Heart left ventricle (tissue), 13 donors: ENCODE measurements at regions not wholly inside any gene's neighbourhood (a gene's known extent, or its start where the extent isn't known, plus 50 kb on each side); places are given as distances from the start of the nearest gene placed in this dataset.

Source experiments
- POLR2A ChIP-seq, 2 donors: fragments of 450-650 bp; IDR thresholded peaks; one replicate each; pipeline ENCODE4 v1.6.1; 2017; ENCODE audit warnings: antibody characterized with exemption in 2 of 2, mild to moderate bottlenecking in 2 of 2, moderate library complexity in 2 of 2
- TF ChIP-seq, protein P1 (sequence below), 12 donors: fragments of 200-600 bp; sonication (generic) in 4 of 12; IDR thresholded peaks; one replicate each; pipeline versions ENCODE4 v1.5.0 to v1.8.0; 2018 to 2022; ENCODE audit warnings: antibody characterized with exemption in 12 of 12, mild to moderate bottlenecking in 5 of 12
- donor health status: ischemic (EF 13 %, LVEDD 7.1; RV severe dilation, severe dysfunction).
- donor health status: DM: no; HTN: yes; CAD: no.
- donor health status: DM: no; HTN: no; CAD: no.
- donor health status: ischemic (EF 25% LVEDD 6.9; RV normal size, moderate dysfunction).
- donor health status: ischemic (EF 25% LVEDD 5.7; RV mildly dilated, moderate dysfunction).
- donor health status: ischemic (EF 35%, LVEDD 5.7; RV mildly dilated, moderate dysfunction).
- donor health status: nonischemic (EF 11% LVEDD 7.7; RV severe dilation, severe dysfunction).
- donor health status: DM: yes; HTN: yes; CAD: no.
- donor health status: PGD.
- donor health status: ischemic (EF 29% LVEDD 5.4; RV normal size, mild dysfunction).
- donor health status: nonischemic (EF 23%, LVEDD 6.1; RV moderate dilation, normal function).

DNA sequence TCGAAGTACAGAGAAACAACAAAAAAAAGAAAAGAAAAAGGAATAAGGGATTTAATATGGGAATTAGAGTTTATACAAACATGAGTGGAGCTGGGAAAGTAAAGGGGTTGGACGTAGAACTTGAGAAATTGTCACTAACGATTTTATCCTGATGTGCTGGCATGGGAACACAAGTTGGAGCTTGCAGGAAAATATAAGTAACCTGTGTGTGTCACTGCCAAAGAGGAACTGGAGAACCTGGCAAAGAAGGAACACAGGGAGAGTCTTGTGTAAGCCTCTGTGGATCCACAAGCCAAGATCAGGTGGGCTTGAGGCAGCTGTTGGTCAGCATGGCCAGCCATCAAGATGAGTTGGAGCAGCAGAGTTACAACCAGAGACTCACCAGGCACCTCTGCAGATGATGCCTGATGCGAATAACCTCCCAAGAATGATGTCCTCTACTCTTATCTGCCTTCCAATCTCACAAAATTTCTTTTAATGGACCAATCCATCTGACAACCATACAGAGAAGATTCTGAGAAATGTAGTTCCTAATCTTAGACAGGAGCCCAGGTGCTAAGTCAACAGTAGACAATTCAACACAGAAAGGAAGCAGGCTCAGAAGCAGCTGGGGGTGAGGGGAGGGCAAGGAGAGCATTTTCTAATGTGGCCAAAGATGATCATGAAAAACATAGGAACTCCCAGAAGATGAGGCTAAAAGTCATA is 77.0 kb upstream of the SPOPL start:
- TF ChIP-seq, protein P1, sequence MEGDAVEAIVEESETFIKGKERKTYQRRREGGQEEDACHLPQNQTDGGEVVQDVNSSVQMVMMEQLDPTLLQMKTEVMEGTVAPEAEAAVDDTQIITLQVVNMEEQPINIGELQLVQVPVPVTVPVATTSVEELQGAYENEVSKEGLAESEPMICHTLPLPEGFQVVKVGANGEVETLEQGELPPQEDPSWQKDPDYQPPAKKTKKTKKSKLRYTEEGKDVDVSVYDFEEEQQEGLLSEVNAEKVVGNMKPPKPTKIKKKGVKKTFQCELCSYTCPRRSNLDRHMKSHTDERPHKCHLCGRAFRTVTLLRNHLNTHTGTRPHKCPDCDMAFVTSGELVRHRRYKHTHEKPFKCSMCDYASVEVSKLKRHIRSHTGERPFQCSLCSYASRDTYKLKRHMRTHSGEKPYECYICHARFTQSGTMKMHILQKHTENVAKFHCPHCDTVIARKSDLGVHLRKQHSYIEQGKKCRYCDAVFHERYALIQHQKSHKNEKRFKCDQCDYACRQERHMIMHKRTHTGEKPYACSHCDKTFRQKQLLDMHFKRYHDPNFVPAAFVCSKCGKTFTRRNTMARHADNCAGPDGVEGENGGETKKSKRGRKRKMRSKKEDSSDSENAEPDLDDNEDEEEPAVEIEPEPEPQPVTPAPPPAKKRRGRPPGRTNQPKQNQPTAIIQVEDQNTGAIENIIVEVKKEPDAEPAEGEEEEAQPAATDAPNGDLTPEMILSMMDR (IDR thresholded peaks at IDR 0.05), result no peak
- no peak for TF ChIP-seq POLR2A (IDR thresholded peaks at IDR 0.05)
